Cardiac muscle cell (in vitro differentiated cells and primary cell): ENCODE measurements at regions not wholly inside any gene's neighbourhood (a gene's known extent, or its start where the extent isn't known, plus 50 kb on each side); places are given as distances from the start of the nearest gene placed in this dataset.
"Not testable (repeated sequence)": the region's sequence is repeated elsewhere in the genome, so short reads cannot be mapped to it uniquely, and the experiment has no call there.

ENCODE experiments used
- DNase-seq, 2 donors: peaks; one replicate each; pipeline versions ENCODE4 v3.0.0 to v3.0.0-alpha.2; 2010 to 2017; ENCODE audit warnings: low read depth in 1 of 2, low spot score in 1 of 2
- H3K27ac ChIP-seq: fragments of 200-600 bp; sonication (generic); 2 replicates; pipeline ENCODE4 v1.5.1; 2016
- H3K27me3 ChIP-seq: fragments of 200-600 bp; sonication (generic); 2 replicates; pipeline ENCODE4 v1.6.0; 2016; ENCODE audit warnings: control low read depth
- H3K36me3 ChIP-seq: fragments of 200-600 bp; sonication (generic); 2 replicates; pipeline ENCODE4 v1.5.1; 2016; ENCODE audit warnings: control low read depth
- H3K4me1 ChIP-seq: fragments of 200-600 bp; sonication (generic); 2 replicates; pipeline ENCODE4 v1.8.1; 2017; ENCODE audit warnings: low read depth, mild to moderate bottlenecking, mixed run types
- H3K4me3 ChIP-seq: fragments of 200-600 bp; sonication (generic); 2 replicates; pipeline ENCODE4 v1.5.1; 2016; ENCODE audit warnings: mild to moderate bottlenecking
- H3K9me3 ChIP-seq: fragments of 200-600 bp; sonication (generic); 2 replicates; pipeline ENCODE4 v1.5.1; 2017; ENCODE audit warnings: low read depth, mild to moderate bottlenecking, control low read depth
- TF ChIP-seq, protein P1 (sequence below): IDR thresholded peaks from 2 replicates; pipeline ENCODE4 v1.5.1; 2012; ENCODE audit warnings: low read depth, mild to moderate bottlenecking, low read length

DNA sequence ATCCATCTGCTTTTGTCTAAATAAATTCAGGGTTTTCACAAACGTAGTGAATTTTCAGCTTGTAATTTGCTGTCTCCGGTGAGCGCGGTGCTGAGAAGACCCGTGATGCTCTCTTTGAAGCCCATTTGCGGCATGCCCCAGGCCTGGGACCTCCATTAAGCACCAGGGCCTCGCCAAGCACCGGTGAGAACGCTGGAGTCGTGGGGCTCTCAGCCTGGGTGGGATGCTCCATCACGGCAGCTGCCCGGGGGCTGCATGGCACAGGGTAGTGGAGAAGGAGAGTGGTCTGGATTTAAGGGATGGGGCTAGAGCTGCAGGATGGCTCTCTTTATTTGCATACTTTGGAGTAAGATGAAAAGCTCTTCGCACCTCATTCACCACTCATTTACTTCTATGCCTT lies 248.7 kb downstream of the ABCC12 start:
- Histone ChIP-seq H3K4me3 (no peak overlapping the region), H3K27ac (no peak overlapping the region), H3K4me1 (no peaks in the 10 kb centered on the region), H3K36me3 (no peaks in the 10 kb centered on the region), H3K9me3 (no peaks in the 10 kb centered on the region), H3K27me3 (no peaks in the 10 kb centered on the region)
- no peak for DNase-seq
- TF ChIP-seq, protein P1, sequence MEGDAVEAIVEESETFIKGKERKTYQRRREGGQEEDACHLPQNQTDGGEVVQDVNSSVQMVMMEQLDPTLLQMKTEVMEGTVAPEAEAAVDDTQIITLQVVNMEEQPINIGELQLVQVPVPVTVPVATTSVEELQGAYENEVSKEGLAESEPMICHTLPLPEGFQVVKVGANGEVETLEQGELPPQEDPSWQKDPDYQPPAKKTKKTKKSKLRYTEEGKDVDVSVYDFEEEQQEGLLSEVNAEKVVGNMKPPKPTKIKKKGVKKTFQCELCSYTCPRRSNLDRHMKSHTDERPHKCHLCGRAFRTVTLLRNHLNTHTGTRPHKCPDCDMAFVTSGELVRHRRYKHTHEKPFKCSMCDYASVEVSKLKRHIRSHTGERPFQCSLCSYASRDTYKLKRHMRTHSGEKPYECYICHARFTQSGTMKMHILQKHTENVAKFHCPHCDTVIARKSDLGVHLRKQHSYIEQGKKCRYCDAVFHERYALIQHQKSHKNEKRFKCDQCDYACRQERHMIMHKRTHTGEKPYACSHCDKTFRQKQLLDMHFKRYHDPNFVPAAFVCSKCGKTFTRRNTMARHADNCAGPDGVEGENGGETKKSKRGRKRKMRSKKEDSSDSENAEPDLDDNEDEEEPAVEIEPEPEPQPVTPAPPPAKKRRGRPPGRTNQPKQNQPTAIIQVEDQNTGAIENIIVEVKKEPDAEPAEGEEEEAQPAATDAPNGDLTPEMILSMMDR: no peak

DNA sequence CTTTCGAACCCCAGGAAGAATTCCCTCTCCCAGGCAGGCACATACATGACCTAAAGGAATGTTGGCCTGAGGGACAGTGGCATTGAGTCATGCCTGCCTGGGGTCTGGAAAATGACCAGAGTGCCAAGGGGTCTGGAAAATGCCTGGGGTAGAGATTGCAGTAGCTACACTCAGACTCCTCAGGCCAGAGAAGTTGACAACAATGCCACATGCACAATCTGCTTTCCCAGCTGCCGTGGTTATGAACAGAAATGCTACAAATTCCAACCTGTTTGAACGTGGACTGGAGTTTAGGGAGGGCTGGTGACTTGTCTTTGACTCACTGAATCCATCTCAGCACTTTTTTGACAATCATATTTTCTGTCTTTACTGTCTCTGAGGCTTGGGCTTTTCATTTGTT lies 250.0 kb downstream of the ABCC12 start:
- H3K4me1 ChIP-seq: no peaks in the 10 kb centered on the region
- H3K36me3 ChIP-seq: no peaks in the 10 kb centered on the region
- no peak overlapping the region for H3K27ac ChIP-seq
- peak in 1 of 2 donors; percentile 7 for DNase-seq
- H3K27me3 ChIP-seq: no peaks in the 10 kb centered on the region
- no peaks in the 10 kb centered on the region for H3K9me3 ChIP-seq
- TF ChIP-seq, protein P1: no peak
- no peak overlapping the region for H3K4me3 ChIP-seq

DNA sequence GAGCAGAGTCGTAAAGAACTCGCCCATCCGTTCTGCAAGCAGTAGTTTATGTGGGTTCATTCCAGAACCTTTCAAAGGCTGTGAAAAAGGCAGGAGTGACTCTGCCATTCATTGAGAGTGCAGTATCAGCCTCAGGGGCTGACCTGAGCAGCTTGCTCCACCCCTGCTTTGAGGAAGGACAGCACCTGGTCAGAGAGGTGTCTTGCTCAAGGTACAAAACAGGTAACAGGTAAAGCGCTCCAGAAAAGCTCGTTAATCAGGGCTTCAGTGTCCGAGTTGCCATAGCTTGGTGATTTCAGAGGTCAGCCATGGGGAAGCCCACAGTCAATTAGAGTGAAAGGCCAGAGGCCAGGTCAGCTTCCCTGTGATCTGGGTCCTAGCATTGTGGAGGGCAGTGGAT lies 251.1 kb downstream of the ABCC12 start:
- H3K36me3 ChIP-seq: no peaks in the 10 kb centered on the region
- no peak overlapping the region for H3K27ac ChIP-seq
- no peaks in the 10 kb centered on the region for H3K27me3 ChIP-seq
- DNase-seq: no peak
- H3K4me3 ChIP-seq: no peak overlapping the region
- H3K4me1 ChIP-seq: no peaks in the 10 kb centered on the region
- no peaks in the 10 kb centered on the region for H3K9me3 ChIP-seq
- TF ChIP-seq, protein P1: no peak

GRCh38 chr16:47903470-47903869 lies 252.3 kb downstream of the ABCC12 start:
- DNase-seq: no peak
- H3K27me3 ChIP-seq: no peaks in the 10 kb centered on the region
- no peaks in the 10 kb centered on the region for H3K36me3 ChIP-seq
- no peaks in the 10 kb centered on the region for H3K9me3 ChIP-seq
- H3K27ac ChIP-seq: no peak overlapping the region
- TF ChIP-seq, protein P1: no peak
- no peak overlapping the region for H3K4me3 ChIP-seq
- no peaks in the 10 kb centered on the region for H3K4me1 ChIP-seq

DNA sequence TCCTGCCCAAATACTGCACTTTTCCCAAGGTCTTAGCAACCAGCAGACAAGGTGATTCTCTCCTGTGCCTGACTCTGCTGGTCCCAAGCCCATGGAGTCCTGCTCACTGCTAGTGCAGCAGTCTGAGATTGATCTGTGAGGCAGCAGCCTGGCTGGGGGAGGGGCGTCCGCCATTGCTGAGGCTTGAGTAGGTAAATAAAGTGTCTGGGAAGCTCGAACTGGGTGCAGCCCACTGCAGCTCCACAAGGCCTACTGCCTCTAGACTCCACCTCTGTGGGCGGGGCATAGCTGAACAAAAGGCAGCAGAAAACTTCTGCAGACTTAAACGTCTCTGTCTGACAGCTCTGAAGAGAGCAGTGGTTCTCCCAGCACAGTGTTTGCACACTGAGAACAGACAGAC lies 258.7 kb downstream of the ABCC12 start:
- DNase-seq: peak in 1 of 2 donors; percentile 7
- not testable (repeated sequence) for H3K9me3 ChIP-seq, H3K4me3 ChIP-seq, H3K36me3 ChIP-seq, H3K4me1 ChIP-seq, H3K27me3 ChIP-seq
- peak overlapping the region; percentile 4 for H3K27ac ChIP-seq

- TF ChIP-seq, protein P1: no peak
- no peak for DNase-seq
Measured at GRCh38 chr16:47895146-47895545, 260.6 kb downstream of the ABCC12 start.

More at GRCh38 chr16:47895146-47895545, 260.6 kb downstream of the ABCC12 start:
- Histone ChIP-seq H3K27me3 (no peaks in the 10 kb centered on the region), H3K9me3 (no peaks in the 10 kb centered on the region), H3K36me3 (no peaks in the 10 kb centered on the region), H3K4me3 (no peak overlapping the region), H3K4me1 (no peaks in the 10 kb centered on the region), H3K27ac (no peak overlapping the region)
